HG02981 (cell line): ENCODE measurements at regions not wholly inside any gene's neighbourhood (a gene's known extent, or its start where the extent isn't known, plus 50 kb on each side); places are given as distances from the start of the nearest gene placed in this dataset.

Source experiments
- ATAC-seq: cut with Tn5 transposase; IDR thresholded peaks from one replicate; pipeline ENCODE4 v1.9.1; 2021; ENCODE audit warnings: mild to moderate bottlenecking, moderate library complexity; ENCODE audit not compliant: unreplicated experiment

GRCh38 chr14:53810221-53810620 is 146.4 kb downstream of the BMP4 start:
- no peak for ATAC-seq

- ATAC-seq: no peak
Measured at GRCh38 chr14:53808042-53808441, 148.6 kb downstream of the BMP4 start.

GRCh38 chr14:53807542-53807941 is 149.1 kb downstream of the BMP4 start:
- no peak for ATAC-seq

- no peak for ATAC-seq
Measured at GRCh38 chr14:53807108-53807507, 149.5 kb downstream of the BMP4 start.

- no peak for ATAC-seq
Measured at GRCh38 chr14:53796734-53797133, 159.9 kb downstream of the BMP4 start.

- no peak for ATAC-seq
Measured at GRCh38 chr14:53793790-53794505, 162.7 kb downstream of the BMP4 start.

GRCh38 chr14:53792909-53793308 is 163.7 kb downstream of the BMP4 start:
- ATAC-seq: no peak

- no peak for ATAC-seq
Measured at GRCh38 chr14:53790731-53791500, 165.7 kb downstream of the BMP4 start.

GRCh38 chr14:53788566-53788965 is 168.1 kb downstream of the BMP4 start:
- ATAC-seq: no peak

GRCh38 chr14:53786045-53786444 is 170.6 kb downstream of the BMP4 start:
- no peak for ATAC-seq

- no peak for ATAC-seq
Measured at GRCh38 chr14:53784688-53785087, 171.9 kb downstream of the BMP4 start.

- ATAC-seq: no peak
Measured at GRCh38 chr14:53783256-53783655, 173.4 kb downstream of the BMP4 start.

- ATAC-seq: no peak
Measured at GRCh38 chr14:53780051-53780555, 176.5 kb downstream of the BMP4 start.

- no peak for ATAC-seq
Measured at GRCh38 chr14:53779301-53779700, 177.3 kb downstream of the BMP4 start.

- ATAC-seq: no peak
Measured at GRCh38 chr14:53778263-53778662, 178.4 kb downstream of the BMP4 start.

GRCh38 chr14:53772936-53773335 is 183.7 kb downstream of the BMP4 start:
- no peak for ATAC-seq

- no peak for ATAC-seq
Measured at GRCh38 chr14:53767566-53767965, 189.1 kb downstream of the BMP4 start.

- ATAC-seq: no peak
Measured at GRCh38 chr14:53766601-53767000, 190.0 kb downstream of the BMP4 start.

- no peak for ATAC-seq
Measured at GRCh38 chr14:53766106-53766505, 190.5 kb downstream of the BMP4 start.

- no peak for ATAC-seq
Measured at GRCh38 chr14:53764846-53765245, 191.8 kb downstream of the BMP4 start.

GRCh38 chr14:53758141-53758540 is 198.5 kb downstream of the BMP4 start:
- no peak for ATAC-seq

GRCh38 chr14:53757732-53758131 is 198.9 kb downstream of the BMP4 start:
- ATAC-seq: no peak
